Activated CD8-positive, alpha-beta T cell treated with anti-CD3 and anti-CD28 coated beads for 36 hours (primary cell): ENCODE measurements at regions not wholly inside any gene's neighbourhood (a gene's known extent, or its start where the extent isn't known, plus 50 kb on each side); places are given as distances from the start of the nearest gene placed in this dataset.
"Not testable (repeated sequence)": the region's sequence is repeated elsewhere in the genome, so short reads cannot be mapped to it uniquely, and the experiment has no call there.

ENCODE experiments used
- ATAC-seq: fragments of 200-7000 bp; cut with Tn5 transposase; one replicate; pipeline ENCODE4 v1.10.0; 2021; ENCODE audit warnings: mild to moderate bottlenecking, moderate library complexity
- CTCF ChIA-PET: fragments of 350-600 bp; sonication (Branson Sonifier 250); formaldehyde crosslinking; loops from one replicate; lab custom pipeline; 2021; ENCODE audit warnings: antibody characterized with exemption; lab: Charles Lee
- POLR2A ChIA-PET: fragments of 350-600 bp; sonication (Branson Sonifier 250); formaldehyde crosslinking; loops from one replicate; lab custom pipeline; 2021; ENCODE audit warnings: antibody characterized with exemption; lab: Charles Lee
- DNase-seq: peaks from one replicate; pipeline ENCODE4 v3.0.0-alpha.2; 2020
- H3K27ac Mint-ChIP-seq: one replicate; pipeline ENCODE4 v1.8.0; 2021; ENCODE audit warnings: mild to moderate bottlenecking, mixed read lengths
- H3K27me3 Mint-ChIP-seq: one replicate; pipeline ENCODE4 v1.8.0; 2021; ENCODE audit warnings: mixed read lengths
- H3K36me3 Mint-ChIP-seq: one replicate; pipeline ENCODE4 v1.8.0; 2021; ENCODE audit warnings: low read depth, mixed read lengths
- H3K4me1 Mint-ChIP-seq: one replicate; pipeline ENCODE4 v1.8.0; 2021; ENCODE audit warnings: low read depth, mixed read lengths
- H3K4me3 Mint-ChIP-seq: one replicate; pipeline ENCODE4 v1.8.0; 2021; ENCODE audit warnings: mild to moderate bottlenecking, moderate library complexity, mixed read lengths
- H3K9me3 Mint-ChIP-seq: one replicate; pipeline ENCODE4 v1.8.0; 2021; ENCODE audit warnings: mixed read lengths
- intact Hi-C: fragments of 100-400 bp; cut with micrococcal nuclease; formaldehyde crosslinking; loops from one replicate; pipeline ENCODE4 v1.10.0; 2022
- TF ChIP-seq, protein P1 (sequence below): fragments of 200-600 bp; IDR thresholded peaks from one replicate; pipeline ENCODE4 v1.8.0; 2022; ENCODE audit warnings: antibody characterized with exemption, mild to moderate bottlenecking

DNA sequence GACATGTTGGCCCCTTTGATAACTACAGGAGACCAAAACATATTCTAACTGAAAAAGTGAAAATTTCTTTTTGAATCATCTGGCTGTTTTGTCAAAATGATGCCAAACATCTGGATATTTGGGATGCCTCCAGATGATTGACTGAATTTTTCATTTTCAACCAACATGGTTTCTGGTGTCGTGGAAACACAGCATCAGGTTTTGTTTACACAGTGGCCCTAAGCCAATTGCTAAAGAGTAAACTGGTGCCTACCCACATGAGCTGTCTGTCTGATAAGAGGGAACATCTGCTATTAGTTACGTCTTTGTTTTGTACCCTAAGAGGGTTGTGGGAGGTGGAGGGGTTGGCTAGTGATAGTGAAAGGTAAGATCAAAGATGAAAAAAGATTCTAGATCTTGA, 204.8 kb downstream of the KCNK2 start:
- intact Hi-C loops, result no loop called here
- TF ChIP-seq, protein P1, sequence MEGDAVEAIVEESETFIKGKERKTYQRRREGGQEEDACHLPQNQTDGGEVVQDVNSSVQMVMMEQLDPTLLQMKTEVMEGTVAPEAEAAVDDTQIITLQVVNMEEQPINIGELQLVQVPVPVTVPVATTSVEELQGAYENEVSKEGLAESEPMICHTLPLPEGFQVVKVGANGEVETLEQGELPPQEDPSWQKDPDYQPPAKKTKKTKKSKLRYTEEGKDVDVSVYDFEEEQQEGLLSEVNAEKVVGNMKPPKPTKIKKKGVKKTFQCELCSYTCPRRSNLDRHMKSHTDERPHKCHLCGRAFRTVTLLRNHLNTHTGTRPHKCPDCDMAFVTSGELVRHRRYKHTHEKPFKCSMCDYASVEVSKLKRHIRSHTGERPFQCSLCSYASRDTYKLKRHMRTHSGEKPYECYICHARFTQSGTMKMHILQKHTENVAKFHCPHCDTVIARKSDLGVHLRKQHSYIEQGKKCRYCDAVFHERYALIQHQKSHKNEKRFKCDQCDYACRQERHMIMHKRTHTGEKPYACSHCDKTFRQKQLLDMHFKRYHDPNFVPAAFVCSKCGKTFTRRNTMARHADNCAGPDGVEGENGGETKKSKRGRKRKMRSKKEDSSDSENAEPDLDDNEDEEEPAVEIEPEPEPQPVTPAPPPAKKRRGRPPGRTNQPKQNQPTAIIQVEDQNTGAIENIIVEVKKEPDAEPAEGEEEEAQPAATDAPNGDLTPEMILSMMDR, result no peak
- ChIA-PET CTCF (no interaction called here), POLR2A (no interaction called here)
- H3K27ac Mint-ChIP-seq, result no peak overlapping the region
- H3K36me3 Mint-ChIP-seq, result no peaks in the 10 kb centered on the region
- H3K4me1 Mint-ChIP-seq, result no peaks in the 10 kb centered on the region
- DNase-seq (no peak), ATAC-seq (no peak)
- no peak overlapping the region for H3K4me3 Mint-ChIP-seq
- H3K27me3 Mint-ChIP-seq, result no peaks in the 10 kb centered on the region
- no peaks in the 10 kb centered on the region for H3K9me3 Mint-ChIP-seq

DNA sequence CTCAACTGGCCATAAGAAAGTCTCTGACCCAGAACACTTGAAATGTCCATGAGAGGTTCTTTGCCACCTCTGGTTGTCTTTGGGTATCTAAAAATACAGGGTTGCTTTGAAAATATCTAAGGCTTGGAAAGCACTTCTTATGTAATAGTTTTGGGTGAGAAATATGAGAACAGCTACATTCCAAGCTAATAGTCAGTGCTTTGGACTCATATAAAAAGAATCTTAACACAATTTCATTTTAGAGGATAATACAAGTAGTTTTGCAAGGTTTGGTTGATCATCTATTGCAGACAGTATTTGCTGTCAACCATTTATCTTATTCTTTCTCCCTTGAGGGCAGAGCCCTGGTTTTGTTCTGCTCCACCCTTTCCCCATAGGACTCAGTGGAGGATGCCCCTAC, 207.5 kb downstream of the KCNK2 start:
- Mint-ChIP-seq H3K4me1 (no peaks in the 10 kb centered on the region), H3K27ac (no peak overlapping the region), H3K4me3 (no peak overlapping the region), H3K9me3 (peaks cover 5% of the 10 kb centered on the region), H3K36me3 (no peaks in the 10 kb centered on the region), H3K27me3 (no peaks in the 10 kb centered on the region)
- TF ChIP-seq, protein P1, result no peak
- DNase-seq (no peak), ATAC-seq (no peak)
- ChIA-PET CTCF (no interaction called here), POLR2A (no interaction called here)
- intact Hi-C loops, result no loop called here

DNA sequence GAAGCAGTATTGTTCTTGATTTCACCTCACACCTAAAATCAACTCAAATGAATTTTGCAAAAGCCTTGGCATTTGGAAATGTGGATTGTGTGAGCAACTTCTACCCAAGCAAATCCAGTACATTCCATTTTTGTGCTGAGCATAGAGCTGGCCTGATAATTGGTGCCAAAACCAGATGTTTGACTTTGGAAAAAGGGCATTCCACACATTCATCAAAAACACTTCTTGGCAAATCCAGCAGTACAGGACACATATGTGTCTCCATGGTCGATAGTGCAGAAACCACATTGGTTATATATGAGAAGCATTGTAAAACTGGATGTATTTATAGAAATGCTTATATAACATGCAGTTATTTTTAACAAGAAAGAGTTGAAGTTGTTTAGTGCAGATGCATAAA, 210.4 kb downstream of the KCNK2 start:
- CTCF ChIA-PET, result no interaction called here
- POLR2A ChIA-PET, result no interaction called here

DNA sequence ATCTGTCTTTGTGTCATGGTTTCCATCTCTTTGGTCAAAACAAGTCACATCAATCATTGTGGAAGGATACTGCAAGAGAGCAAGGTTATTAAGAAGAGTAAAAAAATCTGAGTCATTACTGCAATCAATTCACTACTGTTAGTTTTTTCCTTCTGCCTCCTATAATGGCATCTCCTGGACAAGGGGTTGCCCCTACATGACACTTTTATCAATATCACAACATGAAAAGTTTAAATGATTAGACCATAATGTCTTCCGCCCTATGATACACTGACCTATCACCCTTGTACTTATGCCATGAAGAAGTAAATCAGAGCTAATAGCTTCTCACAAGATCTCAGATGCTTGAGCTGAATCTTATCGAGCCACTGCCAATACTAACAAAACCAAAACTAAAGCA, 223.9 kb downstream of the KCNK2 start:
- no peaks in the 10 kb centered on the region for H3K36me3 Mint-ChIP-seq
- H3K4me3 Mint-ChIP-seq, result no peak overlapping the region

More for the DNA sequence above, 210.4 kb downstream of the KCNK2 start:
- ATAC-seq (no peak), DNase-seq (no peak)
- Mint-ChIP-seq H3K4me3 (no peak overlapping the region), H3K27ac (no peak overlapping the region), H3K4me1 (no peaks in the 10 kb centered on the region), H3K36me3 (no peaks in the 10 kb centered on the region), H3K9me3 (peaks cover 10% of the 10 kb centered on the region), H3K27me3 (no peaks in the 10 kb centered on the region)
- TF ChIP-seq, protein P1, result no peak
- intact Hi-C loops, result no loop called here

DNA sequence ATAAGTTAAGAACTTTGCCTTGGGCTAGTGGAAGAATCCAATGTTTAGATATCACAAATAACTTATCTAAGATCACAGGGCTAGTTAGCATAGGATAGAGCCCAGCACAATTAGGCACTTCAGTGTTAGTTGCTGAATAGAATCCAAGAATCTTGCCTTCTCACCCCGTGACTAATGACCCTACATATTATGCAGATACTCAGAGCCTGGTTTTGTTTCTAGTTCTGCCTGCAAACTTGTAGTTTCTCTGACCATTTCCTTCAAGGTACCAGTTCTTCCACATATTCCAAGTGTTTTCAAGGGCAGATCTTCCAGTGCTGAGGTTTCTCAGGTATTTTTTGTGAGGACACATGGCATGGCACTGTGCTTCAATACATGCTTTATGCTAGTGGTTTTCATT, 239.3 kb downstream of the KCNK2 start:
- intact Hi-C loops, result no loop called here
- Mint-ChIP-seq H3K4me3 (no peak overlapping the region), H3K27me3 (no peaks in the 10 kb centered on the region), H3K4me1 (no peaks in the 10 kb centered on the region), H3K9me3 (peaks cover 9% of the 10 kb centered on the region), H3K36me3 (no peaks in the 10 kb centered on the region), H3K27ac (no peak overlapping the region)
- DNase-seq (no peak), ATAC-seq (no peak)
- TF ChIP-seq, protein P1, result no peak
- ChIA-PET POLR2A (no interaction called here), CTCF (no interaction called here)

More for the DNA sequence above, 223.9 kb downstream of the KCNK2 start:
- DNase-seq, result no peak
- TF ChIP-seq, protein P1, result no peak
- H3K27ac Mint-ChIP-seq, result no peak overlapping the region
- peaks cover 3% of the 10 kb centered on the region for H3K9me3 Mint-ChIP-seq
- no peaks in the 10 kb centered on the region for H3K4me1 Mint-ChIP-seq
- ATAC-seq, result no peak
- ChIA-PET POLR2A (no interaction called here), CTCF (no interaction called here)
- H3K27me3 Mint-ChIP-seq, result no peaks in the 10 kb centered on the region
- intact Hi-C loops, result no loop called here

DNA sequence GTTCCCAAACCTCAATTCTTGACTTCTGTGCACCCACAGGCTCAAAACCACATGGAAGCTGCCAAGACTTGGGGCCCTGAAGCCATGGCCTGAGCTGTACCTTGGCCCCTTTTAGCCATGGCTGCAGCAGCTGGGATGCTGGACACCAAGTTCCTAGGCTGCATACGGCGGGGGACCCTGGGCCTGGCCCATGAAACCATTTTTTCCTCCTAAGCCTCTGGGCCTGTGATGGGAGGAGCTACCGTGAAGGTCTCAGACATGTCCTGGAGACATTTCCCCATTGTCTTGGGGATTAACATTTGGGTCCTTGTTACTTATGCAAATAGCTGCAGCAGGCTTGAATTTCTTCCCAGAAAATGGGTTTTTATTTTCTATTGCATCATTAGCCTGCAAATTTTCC, 241.5 kb downstream of the KCNK2 start:
- H3K36me3 Mint-ChIP-seq, ATAC-seq, H3K4me3 Mint-ChIP-seq, H3K27me3 Mint-ChIP-seq, intact Hi-C loops, POLR2A ChIA-PET, CTCF ChIA-PET, H3K9me3 Mint-ChIP-seq, H3K4me1 Mint-ChIP-seq, H3K27ac Mint-ChIP-seq, DNase-seq: not testable (repeated sequence)
